Karpas-422 (cell line): ENCODE measurements at regions not wholly inside any gene's neighbourhood (a gene's known extent, or its start where the extent isn't known, plus 50 kb on each side); places are given as distances from the start of the nearest gene placed in this dataset.
"Not testable (repeated sequence)": the region's sequence is repeated elsewhere in the genome, so short reads cannot be mapped to it uniquely, and the experiment has no call there.

ENCODE experiments used
- DNase-seq: peaks from one replicate; pipeline ENCODE4 v3.0.0-alpha.2; 2015
- H2AFZ ChIP-seq: fragments of 200-600 bp; sonication (generic); 2 replicates; pipeline ENCODE4 v1.6.1; 2014; ENCODE audit warnings: antibody characterized with exemption, low read length, mixed read lengths
- H3K27ac ChIP-seq: fragments of 200-600 bp; sonication (generic); 2 replicates; pipeline ENCODE4 v1.5.1; 2014; ENCODE audit warnings: mild to moderate bottlenecking, low read length, moderate library complexity
- H3K27me3 ChIP-seq: fragments of 200-600 bp; sonication (generic); 2 replicates; pipeline ENCODE4 v1.6.1; 2014; ENCODE audit warnings: low read length, mixed read lengths
- H3K36me3 ChIP-seq: fragments of 200-600 bp; sonication (generic); 2 replicates; pipeline ENCODE4 v1.6.1; 2014; ENCODE audit warnings: low read length, mixed read lengths; ENCODE audit not compliant: insufficient read depth
- H3K4me1 ChIP-seq: fragments of 200-600 bp; sonication (generic); 2 replicates; pipeline ENCODE4 v1.6.1; 2014; ENCODE audit warnings: mild to moderate bottlenecking, low read length, mixed read lengths
- H3K4me2 ChIP-seq: fragments of 200-600 bp; sonication (generic); 2 replicates; pipeline ENCODE4 v1.6.1; 2014; ENCODE audit warnings: low read length, low read depth, mild to moderate bottlenecking; ENCODE audit not compliant: poor library complexity, severe bottlenecking
- H3K4me3 ChIP-seq: fragments of 200-600 bp; sonication (generic); 2 replicates; pipeline ENCODE4 v1.5.1; 2014; ENCODE audit warnings: mild to moderate bottlenecking, antibody characterized with exemption, low read length, mixed read lengths
- H3K79me2 ChIP-seq: fragments of 200-600 bp; sonication (generic); 2 replicates; pipeline ENCODE4 v1.6.1; 2014; ENCODE audit warnings: mild to moderate bottlenecking, low read length, mixed read lengths
- H3K9ac ChIP-seq: fragments of 200-600 bp; sonication (generic); 2 replicates; pipeline ENCODE4 v1.6.0; 2014; ENCODE audit warnings: low read length
- H3K9me2 ChIP-seq: fragments of 200-600 bp; sonication (generic), shearing (Covaris generic); replicated peaks from 2 replicates; pipeline ENCODE4 v1.6.0; 2014; ENCODE audit warnings: mild to moderate bottlenecking, low read length, moderate library complexity; ENCODE audit not compliant: insufficient read depth
- H3K9me3 ChIP-seq: fragments of 300-700, 200-600 bp; sonication (generic); 2 replicates; pipeline ENCODE4 v1.6.1; 2014; ENCODE audit warnings: low read length, mixed read lengths
- H4K20me1 ChIP-seq: fragments of 200-600 bp; sonication (generic); 2 replicates; pipeline ENCODE4 v1.6.1; 2014; ENCODE audit warnings: mild to moderate bottlenecking, antibody characterized with exemption, low read length, low read depth; ENCODE audit not compliant: insufficient read depth

DNA sequence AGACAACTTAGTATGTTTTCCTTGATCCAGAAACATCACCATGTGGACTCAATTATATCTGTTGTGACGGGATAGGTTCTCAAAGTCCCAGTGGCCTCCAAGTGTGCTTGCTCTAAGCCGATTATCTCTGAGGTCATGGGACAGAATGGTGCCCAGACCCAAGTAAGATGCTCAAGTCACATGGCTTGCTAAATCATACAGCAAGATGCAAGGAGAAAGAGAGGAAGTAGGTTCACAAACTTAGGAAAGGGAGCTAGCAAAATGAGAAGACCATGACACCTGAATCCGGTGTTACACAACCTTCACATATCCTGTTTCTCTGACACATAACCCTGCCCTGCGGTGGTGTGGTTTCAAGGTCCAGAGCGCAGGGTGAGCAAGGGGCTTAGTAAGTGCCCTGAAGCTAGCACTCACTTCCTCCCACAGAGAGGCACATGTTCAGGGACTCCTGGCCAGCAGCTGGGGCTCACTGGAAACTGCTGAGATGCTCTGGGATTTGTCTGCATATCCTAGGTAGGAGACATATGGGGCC lies 590.9 kb upstream of the ANKRD30A start:
- peak overlapping the region; percentile 28; the same call in 1 of the 2 replicates for H2AFZ ChIP-seq
- H3K27ac ChIP-seq, result peak overlapping the region; percentile 99
- peak; percentile 95 for DNase-seq
- no peaks in the 10 kb centered on the region for H3K79me2 ChIP-seq
- no peaks in the 10 kb centered on the region for H3K9me2 ChIP-seq
- peaks cover 7% of the 10 kb centered on the region; the same call in 1 of the 2 replicates for H3K9me3 ChIP-seq
- H3K36me3 ChIP-seq, result peaks cover 4% of the 10 kb centered on the region; the same call in 1 of the 2 replicates
- peak overlapping the region; percentile 53 for H3K4me3 ChIP-seq
- H3K27me3 ChIP-seq, result no peaks in the 10 kb centered on the region
- H4K20me1 ChIP-seq, result no peaks in the 10 kb centered on the region
- peak overlapping the region; percentile 67 for H3K9ac ChIP-seq
- H3K4me1 ChIP-seq, result peaks cover 44% of the 10 kb centered on the region
- peak overlapping the region; percentile 67 for H3K4me2 ChIP-seq

DNA sequence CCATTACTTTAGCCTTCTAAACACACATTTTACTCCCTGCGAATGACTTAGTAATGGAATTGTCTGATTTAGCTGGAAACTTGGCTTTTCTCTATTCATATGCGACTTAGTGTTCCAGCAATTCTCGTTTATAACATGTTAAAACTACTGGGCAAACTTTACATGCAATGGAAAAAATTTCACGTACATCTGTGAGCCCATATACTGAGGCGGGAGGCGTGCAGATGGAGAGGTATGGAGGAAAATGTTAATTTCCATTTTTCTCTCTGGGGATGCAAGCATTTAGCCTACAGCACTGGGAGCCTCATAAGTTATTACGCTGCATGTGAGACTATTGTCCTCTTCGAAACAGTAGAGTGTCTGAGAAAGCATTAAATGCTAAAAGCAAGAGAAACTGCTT lies 591.5 kb upstream of the ANKRD30A start:
- H3K9me2 ChIP-seq, result no peaks in the 10 kb centered on the region
- peak; percentile 84 for DNase-seq
- peak overlapping the region; percentile 53 for H3K4me3 ChIP-seq
- H3K4me2 ChIP-seq, result peak overlapping the region; percentile 65
- H3K79me2 ChIP-seq, result no peaks in the 10 kb centered on the region
- H2AFZ ChIP-seq, result peak overlapping the region; percentile 28; the same call in 1 of the 2 replicates
- peak overlapping the region; percentile 99 for H3K27ac ChIP-seq
- H4K20me1 ChIP-seq, result no peaks in the 10 kb centered on the region
- peaks cover 7% of the 10 kb centered on the region; the same call in 1 of the 2 replicates for H3K9me3 ChIP-seq
- H3K36me3 ChIP-seq, result peaks cover 4% of the 10 kb centered on the region; the same call in 1 of the 2 replicates
- no peaks in the 10 kb centered on the region for H3K27me3 ChIP-seq
- H3K4me1 ChIP-seq, result peaks cover 41% of the 10 kb centered on the region
- peak overlapping the region; percentile 67 for H3K9ac ChIP-seq

DNA sequence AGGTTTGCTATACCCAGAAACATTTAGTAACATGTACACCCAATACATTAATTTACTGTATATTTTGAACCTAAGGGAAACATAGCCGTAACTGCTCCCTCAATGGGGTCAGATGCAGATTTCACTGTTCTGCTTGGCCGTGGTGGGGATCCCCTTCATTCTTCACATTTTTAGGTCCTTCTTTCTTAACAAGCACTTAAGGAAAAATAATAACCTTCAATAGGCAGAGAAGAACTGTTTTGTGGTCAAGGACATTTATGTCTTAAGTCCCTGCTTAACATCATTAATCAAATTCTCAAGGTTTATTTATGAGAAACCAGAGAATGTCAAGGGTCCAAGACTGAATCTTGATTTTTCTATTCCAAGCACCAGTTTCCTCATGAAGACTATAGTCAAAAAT lies 592.1 kb upstream of the ANKRD30A start:
- H3K27ac ChIP-seq, result peak overlapping the region; percentile 99
- peaks cover 4% of the 10 kb centered on the region; the same call in 1 of the 2 replicates for H3K36me3 ChIP-seq
- H3K27me3 ChIP-seq, result no peaks in the 10 kb centered on the region
- peak overlapping the region; percentile 53; the same call in 1 of the 2 replicates for H3K4me3 ChIP-seq
- peak overlapping the region; percentile 67 for H3K9ac ChIP-seq
- no peaks in the 10 kb centered on the region for H3K9me2 ChIP-seq
- H3K4me2 ChIP-seq, result peak overlapping the region; percentile 65
- H4K20me1 ChIP-seq, result no peaks in the 10 kb centered on the region
- H2AFZ ChIP-seq, result 0 out of 2 replicates have a peak overlapping the region, but pooled peaks have one; percentile 28
- H3K4me1 ChIP-seq, result peaks cover 35% of the 10 kb centered on the region
- DNase-seq, result no peak
- H3K79me2 ChIP-seq, result no peaks in the 10 kb centered on the region
- H3K9me3 ChIP-seq, result peaks cover 7% of the 10 kb centered on the region; the same call in 1 of the 2 replicates

DNA sequence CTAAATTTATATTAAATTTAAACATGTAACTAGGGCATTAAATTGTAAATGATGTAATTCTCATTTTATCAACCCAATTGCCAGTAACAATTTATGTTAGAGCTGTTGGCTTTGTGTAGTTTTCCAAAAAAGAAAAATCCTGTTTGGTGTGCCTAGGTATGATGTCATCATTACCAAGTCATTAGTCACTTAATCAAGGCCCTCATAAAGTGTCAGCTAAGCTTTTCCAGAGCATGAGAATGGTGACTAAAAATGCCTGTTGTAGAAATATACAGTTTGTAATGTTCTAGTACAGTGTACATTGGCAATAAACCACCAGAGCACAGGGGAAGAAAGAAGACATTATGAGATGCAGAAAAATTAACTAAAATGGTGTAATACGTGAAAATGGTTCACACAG lies 593.8 kb upstream of the ANKRD30A start:
- DNase-seq, result no peak
- Histone ChIP-seq H2AFZ (no peak overlapping the region), H3K9me3 (peaks cover 7% of the 10 kb centered on the region; the same call in 1 of the 2 replicates), H4K20me1 (no peaks in the 10 kb centered on the region), H3K4me2 (no peak overlapping the region), H3K79me2 (no peaks in the 10 kb centered on the region), H3K4me1 (peaks cover 35% of the 10 kb centered on the region), H3K4me3 (no peak overlapping the region), H3K9ac (no peak overlapping the region), H3K36me3 (peaks cover 4% of the 10 kb centered on the region; the same call in 1 of the 2 replicates), H3K27ac (no peak overlapping the region), H3K27me3 (no peaks in the 10 kb centered on the region), H3K9me2 (no peaks in the 10 kb centered on the region)

DNA sequence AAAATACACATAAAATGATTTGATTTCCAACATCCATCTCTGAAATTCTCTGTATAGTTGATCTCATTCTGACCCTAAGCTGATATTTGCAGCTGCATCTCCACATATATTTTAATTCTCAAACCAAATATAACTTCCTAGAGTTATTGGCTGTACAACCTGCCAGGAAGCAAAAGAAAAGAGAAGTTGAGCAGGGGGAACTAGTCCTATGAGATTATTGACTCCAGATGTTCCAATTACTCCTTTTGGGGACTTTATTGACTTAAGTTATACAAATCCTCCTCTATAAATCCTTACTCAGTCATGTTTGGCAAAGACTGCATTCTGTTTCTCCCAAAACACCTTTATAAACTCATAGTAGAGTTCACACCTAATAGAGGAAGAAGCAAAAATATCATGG lies 599.4 kb upstream of the ANKRD30A start:
- no peaks in the 10 kb centered on the region for H4K20me1 ChIP-seq
- H3K4me1 ChIP-seq, result peaks cover 14% of the 10 kb centered on the region
- no peaks in the 10 kb centered on the region for H3K79me2 ChIP-seq
- H3K27me3 ChIP-seq, result no peaks in the 10 kb centered on the region
- no peak overlapping the region for H2AFZ ChIP-seq
- H3K4me3 ChIP-seq, result no peak overlapping the region
- H3K4me2 ChIP-seq, result peak overlapping the region; percentile 5
- no peaks in the 10 kb centered on the region for H3K9me2 ChIP-seq
- no peak overlapping the region for H3K27ac ChIP-seq
- DNase-seq, result peak; percentile 53
- peaks cover 4% of the 10 kb centered on the region; the same call in 1 of the 2 replicates for H3K36me3 ChIP-seq
- no peak overlapping the region for H3K9ac ChIP-seq
- H3K9me3 ChIP-seq, result peaks cover 7% of the 10 kb centered on the region; the same call in 1 of the 2 replicates

DNA sequence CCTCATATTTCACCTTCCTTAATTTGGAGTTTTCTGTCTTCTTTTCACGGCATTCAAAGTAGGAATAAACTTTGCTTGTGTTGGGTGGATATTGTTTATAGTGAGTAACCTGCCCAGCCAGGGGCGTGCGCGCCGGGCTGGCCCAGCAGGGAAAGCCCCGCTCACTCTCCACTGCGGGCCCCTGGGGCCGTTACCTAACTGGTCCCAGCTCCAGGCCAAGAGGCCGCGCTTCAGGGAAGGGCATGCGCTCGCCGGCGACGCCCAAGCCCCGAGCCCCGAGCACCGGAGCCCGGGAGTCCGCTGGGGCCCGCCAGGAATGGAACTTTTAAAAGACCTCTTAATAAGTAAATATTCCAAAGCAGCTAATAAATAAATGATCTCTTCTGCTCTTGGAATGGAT lies 601.3 kb upstream of the ANKRD30A start:
- H3K79me2 ChIP-seq, H2AFZ ChIP-seq, H3K9me2 ChIP-seq, H3K4me2 ChIP-seq, H3K9me3 ChIP-seq, H3K27me3 ChIP-seq, H3K4me3 ChIP-seq, H3K27ac ChIP-seq, DNase-seq, H3K9ac ChIP-seq, H3K36me3 ChIP-seq, H4K20me1 ChIP-seq: not testable (repeated sequence)
- H3K4me1 ChIP-seq, result peaks cover 14% of the 10 kb centered on the region

DNA sequence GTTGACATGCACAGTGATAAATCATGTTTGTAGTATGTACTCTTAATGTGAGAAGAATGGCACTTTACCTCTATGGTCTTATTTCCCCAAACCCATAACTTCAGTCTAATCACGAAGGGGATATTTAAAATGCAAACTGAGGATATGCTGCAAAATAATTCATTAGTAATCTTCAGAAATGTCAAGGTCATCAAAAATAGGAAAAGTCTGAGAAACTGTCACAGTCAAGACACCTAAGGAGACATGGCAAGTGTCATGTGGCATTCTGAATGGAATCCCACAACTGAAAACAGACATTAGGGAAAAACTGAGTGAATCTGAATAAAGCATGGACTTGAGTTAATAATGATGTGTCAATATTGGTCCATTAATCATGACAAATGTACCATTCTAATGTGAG lies 605.5 kb upstream of the ANKRD30A start:
- Histone ChIP-seq H3K9me3 (peaks cover 2% of the 10 kb centered on the region; the same call in 1 of the 2 replicates), H3K27ac (no peak overlapping the region), H3K79me2 (no peaks in the 10 kb centered on the region), H3K9me2 (no peaks in the 10 kb centered on the region), H3K27me3 (no peaks in the 10 kb centered on the region), H3K4me1 (no peaks in the 10 kb centered on the region), H3K36me3 (no peaks in the 10 kb centered on the region), H4K20me1 (no peaks in the 10 kb centered on the region), H2AFZ (no peak overlapping the region), H3K9ac (no peak overlapping the region), H3K4me2 (no peak overlapping the region), H3K4me3 (no peak overlapping the region)
- no peak for DNase-seq

DNA sequence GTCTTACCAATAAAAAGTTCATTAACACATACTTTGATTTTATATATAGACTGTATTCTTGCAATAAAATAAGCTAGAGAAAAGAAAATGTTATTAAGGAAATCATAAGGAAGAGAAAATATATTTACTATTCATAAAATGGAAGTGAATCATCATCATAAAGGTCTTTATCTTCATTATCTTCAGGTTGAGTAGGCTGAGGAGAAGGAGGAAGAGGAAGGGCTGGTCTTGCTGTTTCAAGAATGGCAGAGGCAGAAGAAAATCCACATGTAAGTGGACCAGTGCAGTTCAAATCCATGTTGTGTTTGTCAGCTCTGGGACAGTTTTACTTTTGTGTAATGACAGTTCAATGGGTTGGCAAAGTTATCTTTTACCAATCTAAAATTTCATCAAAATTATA lies 609.1 kb upstream of the ANKRD30A start:
- no peak overlapping the region for H3K27ac ChIP-seq

More for the DNA sequence above, 609.1 kb upstream of the ANKRD30A start:
- H3K9me2 ChIP-seq, result no peaks in the 10 kb centered on the region
- H3K79me2 ChIP-seq, result no peaks in the 10 kb centered on the region
- DNase-seq, result no peak
- H2AFZ ChIP-seq, result no peak overlapping the region
- no peaks in the 10 kb centered on the region for H3K27me3 ChIP-seq
- H3K9me3 ChIP-seq, result peaks cover 2% of the 10 kb centered on the region; the same call in 1 of the 2 replicates
- no peaks in the 10 kb centered on the region for H3K36me3 ChIP-seq
- H3K9ac ChIP-seq, result no peak overlapping the region
- H4K20me1 ChIP-seq, result no peaks in the 10 kb centered on the region
- H3K4me3 ChIP-seq, result no peak overlapping the region
- no peaks in the 10 kb centered on the region for H3K4me1 ChIP-seq
- no peak overlapping the region for H3K4me2 ChIP-seq
